Fibroblast of the aortic adventitia (primary cell): ENCODE measurements at regions not wholly inside any gene's neighbourhood (a gene's known extent, or its start where the extent isn't known, plus 50 kb on each side); places are given as distances from the start of the nearest gene placed in this dataset.

Source experiments
- DNase-seq: peaks from one replicate; pipeline ENCODE4 v3.0.0-alpha.2; 2010; ENCODE audit warnings: low read depth
- H3K4me3 ChIP-seq: 2 replicates; pipeline ENCODE4 v1.5.1; 2011; ENCODE audit warnings: low read depth, mild to moderate bottlenecking, control low read depth, low read length, moderate library complexity
- TF ChIP-seq, protein P1 (sequence below): IDR thresholded peaks from 2 replicates; pipeline ENCODE4 v1.5.1; 2011; ENCODE audit warnings: mild to moderate bottlenecking, low read length, control low read depth, inconsistent platforms; ENCODE audit not compliant: insufficient read depth

DNA sequence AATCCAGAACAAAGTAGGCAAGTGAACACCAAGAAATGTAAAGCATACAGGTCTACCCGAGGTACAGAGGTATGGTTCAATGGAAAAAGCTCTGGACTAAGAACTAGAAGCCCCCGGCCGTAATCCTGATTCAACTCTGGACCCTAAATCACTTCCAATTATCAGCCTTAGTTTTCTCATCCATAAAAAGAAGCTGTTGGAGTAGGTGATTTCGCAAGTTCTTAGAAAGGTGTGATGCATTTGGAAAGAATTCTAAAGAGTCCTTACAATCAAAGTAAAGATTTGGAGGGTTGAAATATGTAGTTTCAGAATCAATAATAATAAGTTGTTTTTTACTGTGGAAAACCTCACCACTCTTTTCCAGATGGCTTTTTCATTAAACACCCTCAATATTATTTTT lies 622.1 kb upstream of the ID2 start:
- TF ChIP-seq, protein P1, sequence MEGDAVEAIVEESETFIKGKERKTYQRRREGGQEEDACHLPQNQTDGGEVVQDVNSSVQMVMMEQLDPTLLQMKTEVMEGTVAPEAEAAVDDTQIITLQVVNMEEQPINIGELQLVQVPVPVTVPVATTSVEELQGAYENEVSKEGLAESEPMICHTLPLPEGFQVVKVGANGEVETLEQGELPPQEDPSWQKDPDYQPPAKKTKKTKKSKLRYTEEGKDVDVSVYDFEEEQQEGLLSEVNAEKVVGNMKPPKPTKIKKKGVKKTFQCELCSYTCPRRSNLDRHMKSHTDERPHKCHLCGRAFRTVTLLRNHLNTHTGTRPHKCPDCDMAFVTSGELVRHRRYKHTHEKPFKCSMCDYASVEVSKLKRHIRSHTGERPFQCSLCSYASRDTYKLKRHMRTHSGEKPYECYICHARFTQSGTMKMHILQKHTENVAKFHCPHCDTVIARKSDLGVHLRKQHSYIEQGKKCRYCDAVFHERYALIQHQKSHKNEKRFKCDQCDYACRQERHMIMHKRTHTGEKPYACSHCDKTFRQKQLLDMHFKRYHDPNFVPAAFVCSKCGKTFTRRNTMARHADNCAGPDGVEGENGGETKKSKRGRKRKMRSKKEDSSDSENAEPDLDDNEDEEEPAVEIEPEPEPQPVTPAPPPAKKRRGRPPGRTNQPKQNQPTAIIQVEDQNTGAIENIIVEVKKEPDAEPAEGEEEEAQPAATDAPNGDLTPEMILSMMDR: no peak
- no peak overlapping the region for H3K4me3 ChIP-seq
- no peak for DNase-seq

DNA sequence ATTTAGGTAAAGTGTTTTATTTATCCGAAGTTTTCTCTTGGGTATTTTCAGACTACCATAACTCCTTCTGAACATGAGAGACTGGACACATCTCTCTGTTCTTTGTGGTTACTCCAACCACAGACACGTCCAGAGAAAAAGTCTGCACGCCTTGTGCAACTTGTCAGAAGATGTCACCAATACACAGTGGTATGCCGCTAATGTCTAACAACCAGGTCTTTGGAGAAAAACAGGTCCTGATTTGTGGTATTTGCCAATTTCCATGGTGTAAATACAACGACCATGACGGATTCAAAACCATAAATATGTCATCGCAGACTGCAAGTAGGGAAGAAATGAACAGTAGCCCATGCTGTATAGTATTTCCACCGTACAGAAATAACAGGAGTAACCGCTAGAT lies 620.6 kb upstream of the ID2 start:
- DNase-seq: no peak
- TF ChIP-seq, protein P1: no peak
- H3K4me3 ChIP-seq: no peak overlapping the region

DNA sequence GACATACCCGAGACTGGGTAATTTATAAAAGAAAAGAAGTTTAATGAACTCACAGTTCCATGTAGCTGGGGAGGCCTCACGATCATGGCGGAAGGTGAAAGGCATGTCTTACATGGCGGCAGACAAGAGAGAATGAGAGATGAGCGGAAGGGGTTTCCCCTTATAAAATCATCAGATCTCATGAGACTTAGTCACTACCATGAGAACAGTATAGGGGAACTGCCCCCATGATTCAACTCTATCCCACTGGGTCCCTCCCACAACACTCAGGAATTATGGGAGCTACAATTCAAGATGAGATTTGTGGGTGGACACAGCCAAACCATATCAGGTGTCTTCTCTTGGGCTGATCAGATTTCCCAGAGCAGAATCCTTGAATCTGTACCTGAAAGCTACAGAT lies 617.3 kb upstream of the ID2 start:
- no peak for DNase-seq
- TF ChIP-seq, protein P1: no peak
- no peak overlapping the region for H3K4me3 ChIP-seq

DNA sequence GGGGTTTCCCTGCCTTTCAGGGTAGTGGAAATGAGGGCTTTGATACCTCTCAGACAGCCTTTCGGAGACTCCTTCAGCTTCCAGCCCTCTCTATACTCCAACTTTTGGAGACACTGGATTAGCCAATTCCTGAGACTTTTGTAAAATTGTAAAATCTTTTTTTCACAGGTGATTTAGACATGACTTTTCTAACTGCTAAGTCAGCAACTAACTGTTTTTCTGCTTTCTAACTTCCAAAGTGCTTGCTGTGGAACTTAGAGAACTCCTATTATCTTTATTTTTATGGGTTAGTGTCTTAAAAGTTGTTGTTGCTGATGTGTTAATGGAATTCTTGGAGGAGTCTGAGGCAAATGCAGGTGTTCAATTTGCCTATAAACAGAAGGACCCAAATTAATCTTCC lies 616.7 kb upstream of the ID2 start:
- TF ChIP-seq, protein P1: no peak
- no peak overlapping the region for H3K4me3 ChIP-seq
- no peak for DNase-seq

DNA sequence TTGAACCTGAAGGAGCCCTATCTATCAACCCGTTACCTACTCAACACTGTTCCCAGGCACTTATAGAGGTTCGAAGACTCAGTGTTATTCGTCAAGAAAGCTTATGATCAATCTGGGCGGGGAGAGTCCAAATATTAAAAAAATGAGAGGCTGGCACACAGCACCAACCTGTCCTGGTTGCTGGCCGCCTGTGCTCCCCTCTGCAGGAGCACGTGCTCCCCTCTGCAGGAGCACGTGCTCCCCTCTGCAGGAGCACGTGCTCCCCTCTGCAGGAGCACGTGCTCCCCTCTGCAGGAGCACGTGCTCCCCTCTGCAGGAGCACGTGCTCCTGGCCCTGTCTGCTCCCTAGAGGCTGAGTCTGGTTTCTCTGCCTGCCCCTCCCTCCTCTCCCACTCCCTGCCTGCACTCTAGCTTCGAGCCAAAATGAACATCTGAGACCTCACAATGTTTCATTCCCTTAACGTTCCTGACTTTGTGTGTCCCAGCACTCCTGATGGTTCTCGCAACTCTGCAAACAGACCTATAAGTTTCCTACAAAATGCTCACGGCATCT lies 614.0 kb upstream of the ID2 start:
- H3K4me3 ChIP-seq: no peak overlapping the region
- no peak for DNase-seq
- TF ChIP-seq, protein P1: no peak

DNA sequence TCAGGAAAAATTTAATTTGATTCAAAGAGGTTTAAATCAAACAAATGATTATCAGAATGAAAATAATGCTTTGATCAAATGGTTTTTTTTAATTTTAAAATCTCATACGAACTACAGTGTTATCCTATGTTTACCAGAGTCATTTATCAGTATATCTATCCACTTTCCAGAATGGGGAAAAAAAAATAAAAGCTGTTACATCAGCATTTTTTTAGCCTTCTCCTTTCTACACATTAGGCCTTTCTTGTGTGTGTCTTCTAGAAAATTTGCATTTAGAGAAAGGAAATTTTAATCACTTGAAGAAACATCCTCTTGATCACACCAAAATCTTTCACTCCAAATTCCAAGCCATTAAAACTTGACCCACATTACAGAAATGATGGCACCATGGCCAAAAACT lies 608.9 kb upstream of the ID2 start:
- no peak for DNase-seq
- TF ChIP-seq, protein P1: no peak
- H3K4me3 ChIP-seq: no peak overlapping the region

DNA sequence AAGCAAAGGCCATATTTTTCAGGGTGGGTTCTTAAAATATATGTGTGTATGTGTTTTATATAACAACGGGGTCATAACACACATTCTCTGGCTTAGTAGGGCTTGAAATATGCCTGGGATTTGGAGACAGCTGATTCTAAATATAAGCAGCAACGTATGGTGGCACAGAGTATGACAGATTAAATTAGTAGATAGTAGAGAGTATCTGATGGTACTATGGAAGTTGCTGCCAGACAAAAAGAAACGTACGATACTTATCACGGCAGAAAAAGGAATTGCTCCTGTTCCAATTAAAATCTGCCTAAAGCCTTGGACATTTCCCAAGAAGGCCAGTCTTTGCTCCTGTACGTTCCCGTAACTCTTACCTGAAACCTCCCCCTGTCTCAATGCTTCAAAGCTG lies 607.9 kb upstream of the ID2 start:
- H3K4me3 ChIP-seq: no peak overlapping the region
- TF ChIP-seq, protein P1: no peak
- DNase-seq: no peak
